Endothelial cell of umbilical vein (primary cell): ENCODE measurements at regions not wholly inside any gene's neighbourhood (a gene's known extent, or its start where the extent isn't known, plus 50 kb on each side); places are given as distances from the start of the nearest gene placed in this dataset.

ENCODE experiments used
- CTCF ChIP-seq, 2 donors: IDR thresholded peaks; 1 replicate in 1 of 2; 2 replicates in 1 of 2; pipeline ENCODE4 v1.5.1; 2011; ENCODE audit warnings: low read length in 2 of 2, mild to moderate bottlenecking in 2 of 2, moderate library complexity in 2 of 2, control low read depth in 1 of 2, inconsistent platforms in 1 of 2, low read depth in 1 of 2; ENCODE audit not compliant: insufficient read depth in 1 of 2; ENCODE audit errors: extremely low read depth in 1 of 2
- EZH2 ChIP-seq: IDR thresholded peaks from 2 replicates; pipeline ENCODE4 v1.6.1; 2012; ENCODE audit warnings: borderline replicate concordance, low read depth, mild to moderate bottlenecking, moderate library complexity, low read length, inconsistent platforms; ENCODE audit not compliant: severe bottlenecking
- GATA2 ChIP-seq: IDR thresholded peaks from 2 replicates; pipeline ENCODE4 v1.7.0; 2011; ENCODE audit warnings: low read depth, mild to moderate bottlenecking, moderate library complexity, mixed read lengths, low read length; ENCODE audit not compliant: insufficient read length, insufficient read depth
- MAX ChIP-seq: IDR thresholded peaks from 2 replicates; pipeline ENCODE4 v1.6.1; 2011; ENCODE audit not compliant: insufficient read depth, insufficient read length
- MYC ChIP-seq: IDR thresholded peaks from one replicate; pipeline ENCODE4 v1.6.1; 2011; ENCODE audit warnings: mild to moderate bottlenecking, low read depth, low read length
- POLR2A ChIP-seq: IDR thresholded peaks from 2 replicates; pipeline ENCODE4 v1.6.1; 2012; ENCODE audit warnings: low read depth, mild to moderate bottlenecking, control low read depth, low read length
- POLR2AphosphoS5 ChIP-seq: IDR thresholded peaks from 2 replicates; pipeline ENCODE4 v1.6.1; 2012; ENCODE audit warnings: low read depth, mild to moderate bottlenecking, control low read depth, low read length, moderate library complexity; ENCODE audit not compliant: insufficient read depth

DNA sequence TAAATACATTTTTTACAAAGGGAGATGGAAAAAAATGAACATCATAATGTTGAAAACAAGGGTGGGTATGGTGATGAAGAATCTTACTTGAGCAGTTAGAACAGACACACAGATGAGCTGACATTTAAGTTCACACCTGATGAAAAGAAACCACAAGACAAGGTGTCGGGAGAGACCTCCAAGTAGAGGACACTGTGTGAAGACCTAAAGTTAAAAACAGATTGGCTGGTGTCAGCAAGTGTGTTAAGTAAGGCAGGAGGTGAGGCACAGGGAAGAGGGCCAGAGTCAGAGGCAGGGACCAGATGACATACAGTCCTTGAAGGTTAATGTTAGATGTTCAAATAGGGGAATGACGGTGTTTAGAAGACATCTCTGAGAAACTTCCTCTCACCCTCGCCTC, 236.8 kb downstream of the FAT3 start:
- TF ChIP-seq CTCF (IDR thresholded peaks at IDR 0.05; ENCODE audit: extremely low read depth in 1 of 2, insufficient read depth in 1 of 2, low read depth in 1 of 2, low read length in 2 of 2) = no peak
- TF ChIP-seq GATA2 = no peak
- TF ChIP-seq EZH2 = no peak
- no peak for TF ChIP-seq POLR2A
- TF ChIP-seq MYC = no peak
- no peak for TF ChIP-seq MAX
- no peak for TF ChIP-seq POLR2AphosphoS5
